ENCODE measurements at regions not wholly inside any gene's neighbourhood (a gene's known extent, or its start where the extent isn't known, plus 50 kb on each side); places are given as distances from the start of the nearest gene placed in this dataset.

GRCh38 chr15:87602371-87602770 lies 654.2 kb downstream of the NTRK3 start:
- no peaks in the 10 kb centered on the region for H3K36me3 ChIP-seq (replicated peaks; ENCODE audit: control insufficient read depth, insufficient read depth, low read length)
- DNase-seq, result no peak

GRCh38 chr15:87599616-87600015 lies 656.9 kb downstream of the NTRK3 start:
- Histone ChIP-seq H3K27me3 (ENCODE audit: control insufficient read depth, insufficient read depth, low read length) (no peaks in the 10 kb centered on the region), H3K36me3 (replicated peaks; ENCODE audit: control insufficient read depth, insufficient read depth, low read length) (no peaks in the 10 kb centered on the region), H3K4me3 (ENCODE audit: insufficient read depth, low read depth, low read length) (no peak overlapping the region)
- no peak for DNase-seq

More at GRCh38 chr15:87602371-87602770, 654.2 kb downstream of the NTRK3 start:
- Histone ChIP-seq H3K27me3 (ENCODE audit: control insufficient read depth, insufficient read depth, low read length) (no peaks in the 10 kb centered on the region), H3K4me3 (ENCODE audit: insufficient read depth, low read depth, low read length) (no peak overlapping the region)

GRCh38 chr15:87597346-87598052 lies 659.0 kb downstream of the NTRK3 start:
- Histone ChIP-seq H3K36me3 (replicated peaks; ENCODE audit: control insufficient read depth, insufficient read depth, low read length) (no peaks in the 10 kb centered on the region), H3K4me3 (ENCODE audit: insufficient read depth, low read depth, low read length) (no peak overlapping the region), H3K27me3 (ENCODE audit: control insufficient read depth, insufficient read depth, low read length) (no peaks in the 10 kb centered on the region)
- DNase-seq, result no peak

GRCh38 chr15:87591582-87591981 lies 665.0 kb downstream of the NTRK3 start:
- DNase-seq, result no peak
- Histone ChIP-seq H3K4me3 (ENCODE audit: insufficient read depth, low read depth, low read length) (no peak overlapping the region), H3K27me3 (ENCODE audit: control insufficient read depth, insufficient read depth, low read length) (no peaks in the 10 kb centered on the region), H3K36me3 (replicated peaks; ENCODE audit: control insufficient read depth, insufficient read depth, low read length) (no peaks in the 10 kb centered on the region)

DNA sequence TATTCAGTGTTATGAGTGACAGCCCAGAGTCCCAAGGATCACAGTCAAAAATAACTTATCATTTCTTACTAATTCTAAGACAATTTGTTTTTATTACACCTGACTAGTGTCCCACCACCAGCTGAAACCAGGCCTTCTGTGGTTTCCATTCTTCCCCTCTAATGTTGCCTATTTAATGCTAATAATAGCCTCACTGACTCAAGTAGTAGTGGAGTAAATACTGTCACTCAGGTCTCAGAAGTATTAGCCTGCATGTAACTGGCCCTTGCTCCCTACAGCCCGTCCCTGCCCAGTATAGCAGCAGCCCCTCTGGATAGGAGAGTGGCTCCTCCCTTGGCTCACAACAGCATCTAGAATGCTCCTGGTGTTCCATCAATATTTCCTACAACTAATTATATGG lies 665.5 kb downstream of the NTRK3 start:
- H3K27me3 ChIP-seq (ENCODE audit: control insufficient read depth, insufficient read depth, low read length), result no peaks in the 10 kb centered on the region
- no peaks in the 10 kb centered on the region for H3K36me3 ChIP-seq (replicated peaks; ENCODE audit: control insufficient read depth, insufficient read depth, low read length)
- DNase-seq, result no peak
- no peak overlapping the region for H3K4me3 ChIP-seq (ENCODE audit: insufficient read depth, low read depth, low read length)

- no peak for DNase-seq
- no peaks in the 10 kb centered on the region for H3K27me3 ChIP-seq (ENCODE audit: control insufficient read depth, insufficient read depth, low read length)
- H3K4me3 ChIP-seq (ENCODE audit: insufficient read depth, low read depth, low read length), result no peak overlapping the region
- no peaks in the 10 kb centered on the region for H3K36me3 ChIP-seq (replicated peaks; ENCODE audit: control insufficient read depth, insufficient read depth, low read length)
Measured at GRCh38 chr15:87589134-87589533, 667.4 kb downstream of the NTRK3 start.

DNA sequence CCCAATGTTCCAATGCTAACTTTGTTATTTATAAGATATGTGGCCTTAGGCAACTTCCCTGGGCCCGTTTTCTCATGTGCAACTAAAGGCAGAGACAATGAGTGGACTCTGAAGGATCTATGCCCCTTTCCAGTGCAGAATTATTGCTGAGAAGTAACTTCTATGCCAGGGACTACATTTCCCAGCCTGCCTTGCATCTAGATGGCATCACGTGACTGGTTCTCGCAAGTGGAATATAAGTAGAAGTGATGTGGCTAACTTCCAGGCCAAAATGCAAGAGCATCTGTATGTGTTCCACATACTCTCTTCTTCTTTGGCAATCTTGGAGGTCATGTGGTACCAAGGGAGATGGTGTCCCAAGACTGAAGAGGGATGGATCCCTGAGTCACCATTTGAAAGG lies 674.4 kb downstream of the NTRK3 start:
- no peaks in the 10 kb centered on the region for H3K36me3 ChIP-seq (replicated peaks; ENCODE audit: control insufficient read depth, insufficient read depth, low read length)
- no peak overlapping the region for H3K4me3 ChIP-seq (ENCODE audit: insufficient read depth, low read depth, low read length)
- H3K27me3 ChIP-seq (ENCODE audit: control insufficient read depth, insufficient read depth, low read length), result no peaks in the 10 kb centered on the region
- no peak for DNase-seq

- Histone ChIP-seq H3K4me3 (ENCODE audit: insufficient read depth, low read depth, low read length) (no peak overlapping the region), H3K36me3 (replicated peaks; ENCODE audit: control insufficient read depth, insufficient read depth, low read length) (no peaks in the 10 kb centered on the region), H3K27me3 (ENCODE audit: control insufficient read depth, insufficient read depth, low read length) (no peaks in the 10 kb centered on the region)
- no peak for DNase-seq
Measured at GRCh38 chr15:87579537-87579936, 677.0 kb downstream of the NTRK3 start.

DNA sequence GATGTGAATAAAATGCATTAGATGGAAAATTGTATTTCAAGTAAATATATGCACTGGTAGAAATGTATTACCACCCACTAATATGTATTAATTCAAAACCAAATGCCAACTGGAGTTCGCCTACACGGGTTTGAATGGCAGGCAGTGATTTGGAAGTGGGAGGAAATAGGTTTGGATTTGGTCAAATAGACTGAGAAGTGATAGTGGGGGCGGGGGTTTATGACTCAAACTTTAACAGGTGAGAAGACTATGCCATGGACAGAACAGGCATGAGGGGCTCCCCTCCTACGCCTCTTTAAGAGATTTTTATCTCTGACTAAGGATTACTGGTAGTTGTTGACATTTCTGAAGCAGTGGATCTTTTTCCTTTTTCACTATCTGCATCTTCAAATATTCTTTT lies 677.8 kb downstream of the NTRK3 start:
- no peaks in the 10 kb centered on the region for H3K27me3 ChIP-seq (ENCODE audit: control insufficient read depth, insufficient read depth, low read length)
- DNase-seq, result no peak
- no peak overlapping the region for H3K4me3 ChIP-seq (ENCODE audit: insufficient read depth, low read depth, low read length)
- H3K36me3 ChIP-seq (replicated peaks; ENCODE audit: control insufficient read depth, insufficient read depth, low read length), result no peaks in the 10 kb centered on the region

- Histone ChIP-seq H3K36me3 (replicated peaks; ENCODE audit: control insufficient read depth, insufficient read depth, low read length) (no peaks in the 10 kb centered on the region), H3K4me3 (ENCODE audit: insufficient read depth, low read depth, low read length) (no peak overlapping the region), H3K27me3 (ENCODE audit: control insufficient read depth, insufficient read depth, low read length) (no peaks in the 10 kb centered on the region)
- no peak for DNase-seq
Measured at GRCh38 chr15:87577336-87577735, 679.2 kb downstream of the NTRK3 start.

DNA sequence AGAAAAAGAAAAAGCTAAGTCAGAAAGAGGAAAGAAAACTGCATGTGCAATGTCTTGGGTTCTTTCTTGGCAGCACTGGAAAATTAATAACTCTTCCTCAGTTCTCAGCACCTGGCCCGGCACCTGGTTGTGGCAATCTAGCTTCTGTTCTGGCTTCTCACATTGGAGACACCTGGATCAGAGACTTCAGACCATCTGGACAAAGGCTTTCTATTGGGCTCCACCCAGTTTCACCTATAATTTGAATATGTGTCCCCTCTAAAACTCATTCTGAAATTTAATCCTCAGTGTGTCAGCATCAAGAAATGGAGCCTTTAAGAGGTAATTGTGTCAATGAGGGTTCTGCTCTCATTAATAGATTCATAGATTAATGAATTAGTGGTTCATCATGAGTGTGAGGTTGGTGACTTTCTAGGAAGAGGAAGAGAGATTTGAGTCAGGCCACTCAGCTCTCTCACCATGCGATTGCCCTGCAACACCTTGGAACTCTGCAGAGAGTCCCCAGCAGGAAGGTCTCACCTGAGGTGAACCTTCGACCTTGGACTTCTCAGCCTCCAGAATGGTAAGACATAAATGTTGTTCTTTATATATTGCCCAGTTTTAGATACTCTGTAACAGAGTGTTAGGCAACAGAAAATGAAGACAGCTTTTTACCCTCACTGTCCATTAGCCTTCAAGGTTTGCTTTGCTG lies 679.9 kb downstream of the NTRK3 start:
- Histone ChIP-seq H3K36me3 (replicated peaks; ENCODE audit: control insufficient read depth, insufficient read depth, low read length) (no peaks in the 10 kb centered on the region), H3K4me3 (ENCODE audit: insufficient read depth, low read depth, low read length) (no peak overlapping the region), H3K27me3 (ENCODE audit: control insufficient read depth, insufficient read depth, low read length) (no peaks in the 10 kb centered on the region)
- peak; percentile 6 for DNase-seq

DNA sequence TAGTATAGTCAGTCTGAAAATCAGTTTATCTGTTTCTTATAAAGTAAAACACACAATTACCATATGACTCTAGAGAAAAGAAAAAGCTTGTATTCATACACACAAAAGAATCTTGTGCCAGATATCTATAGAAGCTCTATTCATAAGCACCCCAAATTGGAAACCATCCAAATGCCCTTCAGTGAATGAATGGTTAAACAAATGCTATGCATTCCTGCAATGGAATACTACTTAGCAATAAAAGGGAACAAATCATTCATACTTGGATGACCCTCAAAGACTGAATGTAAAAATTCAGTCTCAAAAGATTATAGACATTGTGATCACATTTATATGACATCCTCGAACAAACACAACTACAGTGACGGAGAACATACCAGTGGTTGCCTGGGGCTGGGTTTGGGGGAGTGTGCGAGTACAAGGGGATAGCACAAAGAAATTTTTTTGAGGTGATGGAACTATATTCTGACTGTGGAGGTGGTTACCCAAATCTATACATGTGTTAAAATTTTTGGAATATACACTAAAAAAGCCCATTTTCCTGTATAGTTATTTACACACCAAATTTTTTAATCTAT lies 680.6 kb downstream of the NTRK3 start:
- no peak overlapping the region for H3K4me3 ChIP-seq (ENCODE audit: insufficient read depth, low read depth, low read length)
- no peaks in the 10 kb centered on the region for H3K27me3 ChIP-seq (ENCODE audit: control insufficient read depth, insufficient read depth, low read length)
- no peaks in the 10 kb centered on the region for H3K36me3 ChIP-seq (replicated peaks; ENCODE audit: control insufficient read depth, insufficient read depth, low read length)
- DNase-seq, result no peak

- H3K36me3 ChIP-seq (replicated peaks; ENCODE audit: control insufficient read depth, insufficient read depth, low read length), result no peaks in the 10 kb centered on the region
- H3K4me3 ChIP-seq (ENCODE audit: insufficient read depth, low read depth, low read length), result no peak overlapping the region
- DNase-seq, result no peak
- no peaks in the 10 kb centered on the region for H3K27me3 ChIP-seq (ENCODE audit: control insufficient read depth, insufficient read depth, low read length)
Measured at GRCh38 chr15:87573534-87573933, 683.0 kb downstream of the NTRK3 start.

DNA sequence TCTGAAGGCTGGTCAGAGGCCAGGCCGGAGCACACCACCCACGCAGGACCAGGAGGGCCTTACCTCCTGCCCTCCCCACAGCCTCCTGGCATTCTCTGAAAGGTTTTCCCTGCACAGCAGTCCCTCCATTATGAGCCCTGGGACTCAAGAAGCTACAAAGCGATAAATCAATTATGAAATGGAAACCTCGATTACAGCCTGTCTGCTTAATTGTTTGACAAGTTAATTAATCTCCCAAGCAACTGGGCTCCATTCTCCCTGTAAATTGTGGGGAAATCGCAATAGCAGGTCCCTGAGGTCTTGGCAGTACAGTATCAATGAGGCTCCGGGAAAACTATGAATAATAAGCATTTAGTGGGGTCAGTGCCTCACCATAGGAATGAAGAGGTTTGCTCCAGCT lies 683.5 kb downstream of the NTRK3 start:
- H3K27me3 ChIP-seq (ENCODE audit: control insufficient read depth, insufficient read depth, low read length), result no peaks in the 10 kb centered on the region
- no peak for DNase-seq
- no peak overlapping the region for H3K4me3 ChIP-seq (ENCODE audit: insufficient read depth, low read depth, low read length)
- no peaks in the 10 kb centered on the region for H3K36me3 ChIP-seq (replicated peaks; ENCODE audit: control insufficient read depth, insufficient read depth, low read length)

DNA sequence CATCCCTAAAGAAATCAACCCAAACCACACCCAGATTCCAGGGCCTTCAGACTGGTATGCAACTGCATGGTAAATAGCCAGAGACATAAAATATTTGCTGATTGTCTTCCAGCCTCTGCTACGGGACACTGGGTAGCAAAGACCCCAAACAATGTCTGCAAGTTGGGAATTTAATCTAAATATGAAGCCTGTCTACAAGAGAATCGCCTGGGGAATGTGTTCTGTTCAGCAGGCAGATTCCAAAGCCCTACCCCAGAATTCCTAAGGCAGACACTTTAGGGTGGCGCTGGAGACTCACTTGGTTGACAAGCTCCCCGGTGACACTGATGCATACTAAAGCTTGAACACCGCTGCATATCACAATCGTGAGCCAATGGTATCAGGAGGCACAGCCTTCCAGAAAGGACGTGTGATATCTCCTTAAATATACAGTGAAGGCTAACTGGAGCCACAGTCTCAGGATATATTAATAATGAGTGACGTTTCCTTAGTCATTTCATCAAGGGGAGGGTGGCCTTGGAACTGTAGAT lies 684.1 kb downstream of the NTRK3 start:
- H3K27me3 ChIP-seq (ENCODE audit: control insufficient read depth, insufficient read depth, low read length), result no peaks in the 10 kb centered on the region
- H3K4me3 ChIP-seq (ENCODE audit: insufficient read depth, low read depth, low read length), result no peak overlapping the region
- no peak for DNase-seq
- no peaks in the 10 kb centered on the region for H3K36me3 ChIP-seq (replicated peaks; ENCODE audit: control insufficient read depth, insufficient read depth, low read length)

Data from H7 (cell line).